Spinal cord (tissue), 9 donors: ENCODE measurements at regions not wholly inside any gene's neighbourhood (a gene's known extent, or its start where the extent isn't known, plus 50 kb on each side); places are given as distances from the start of the nearest gene placed in this dataset.

ENCODE experiments used
- DNase-seq, 6 donors: peaks; one replicate each; pipeline versions ENCODE4 v3.0.0 to v3.0.0-alpha.2; 2013 to 2015; ENCODE audit warnings: low spot score in 6 of 6, low read depth in 4 of 6
- H3K27ac ChIP-seq: one replicate; pipeline ENCODE4 v1.5.1; 2013; ENCODE audit warnings: low read depth, low read length, control low read depth
- H3K27me3 ChIP-seq: one replicate; pipeline ENCODE4 v1.6.1; 2013; ENCODE audit warnings: low read length; ENCODE audit not compliant: control insufficient read depth, insufficient read depth
- H3K36me3 ChIP-seq: one replicate; pipeline ENCODE4 v1.6.1; 2013; ENCODE audit warnings: low read length; ENCODE audit not compliant: control insufficient read depth, insufficient read depth
- H3K4me1 ChIP-seq: one replicate; pipeline ENCODE4 v1.6.1; 2013; ENCODE audit warnings: low read length; ENCODE audit not compliant: control insufficient read depth, insufficient read depth
- H3K4me3 ChIP-seq: one replicate; pipeline ENCODE4 v1.5.1; 2013; ENCODE audit warnings: low read depth, low read length, control low read depth
- H3K9me3 ChIP-seq: one replicate; pipeline ENCODE4 v1.6.1; 2013; ENCODE audit warnings: low read length; ENCODE audit not compliant: control insufficient read depth, insufficient read depth
- WGBS: methylation state at CpG from one replicate; pipeline ENCODE4 v1.1.5; 2013; ENCODE audit warnings: missing lambda C conversion rate; ENCODE audit not compliant: insufficient coverage; 5-methylcytosine and 5-hydroxymethylcytosine counted together
- donor health status: healthy.

DNA sequence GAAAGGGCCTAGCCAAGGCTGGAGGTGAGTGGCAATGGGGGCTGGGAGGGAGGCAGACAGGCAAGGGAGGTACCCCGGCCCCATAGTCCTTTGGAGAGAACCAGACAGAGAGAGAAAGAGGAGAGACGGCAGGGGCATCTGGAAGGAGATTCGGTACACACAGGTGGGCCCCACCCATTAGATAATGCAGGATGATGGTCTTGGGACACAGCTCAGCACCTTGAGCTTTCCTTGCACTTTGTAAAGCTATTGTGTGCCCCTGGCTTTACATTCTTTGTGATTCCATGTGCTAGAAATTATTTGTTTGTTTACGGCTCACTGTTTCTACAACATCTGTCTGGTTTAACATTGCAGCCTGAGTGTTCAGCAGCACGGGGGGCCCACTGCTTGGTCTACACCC lies 83.1 kb downstream of the CTAGE1 start:
- no peak overlapping the region for H3K27ac ChIP-seq
- no peaks in the 10 kb centered on the region for H3K36me3 ChIP-seq
- no peaks in the 10 kb centered on the region for H3K9me3 ChIP-seq
- H3K4me3 ChIP-seq, result no peak overlapping the region
- DNase-seq, result no peak
- H3K27me3 ChIP-seq, result no peaks in the 10 kb centered on the region
- no peaks in the 10 kb centered on the region for H3K4me1 ChIP-seq
- WGBS, result 81% methylated on average over 4 of the region's 5 CpGs

DNA sequence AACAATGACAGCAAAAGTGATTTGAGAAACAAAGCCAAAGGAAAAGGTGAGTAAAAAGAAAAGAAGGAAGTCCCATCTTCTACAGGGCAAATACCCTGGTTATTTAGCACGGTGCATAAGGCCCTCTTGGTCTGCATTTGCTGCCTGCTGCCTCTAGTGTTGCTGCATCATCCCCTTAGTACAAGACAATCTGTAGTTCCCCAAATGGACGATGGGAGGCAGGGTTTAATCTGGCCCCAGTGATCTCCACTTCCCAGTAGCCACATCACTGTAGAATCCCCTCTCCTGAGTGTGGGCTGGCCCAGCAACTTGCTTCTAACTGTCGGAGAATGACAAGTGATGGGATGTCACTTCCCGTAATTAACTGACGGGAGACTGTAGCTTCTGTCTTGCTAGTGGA lies 85.1 kb downstream of the CTAGE1 start:
- Histone ChIP-seq H3K4me3 (no peak overlapping the region), H3K36me3 (no peaks in the 10 kb centered on the region), H3K4me1 (no peaks in the 10 kb centered on the region), H3K9me3 (no peaks in the 10 kb centered on the region), H3K27me3 (no peaks in the 10 kb centered on the region), H3K27ac (no peak overlapping the region)
- 64% methylated on average over 3 of the region's 5 CpGs for WGBS
- no peak for DNase-seq

DNA sequence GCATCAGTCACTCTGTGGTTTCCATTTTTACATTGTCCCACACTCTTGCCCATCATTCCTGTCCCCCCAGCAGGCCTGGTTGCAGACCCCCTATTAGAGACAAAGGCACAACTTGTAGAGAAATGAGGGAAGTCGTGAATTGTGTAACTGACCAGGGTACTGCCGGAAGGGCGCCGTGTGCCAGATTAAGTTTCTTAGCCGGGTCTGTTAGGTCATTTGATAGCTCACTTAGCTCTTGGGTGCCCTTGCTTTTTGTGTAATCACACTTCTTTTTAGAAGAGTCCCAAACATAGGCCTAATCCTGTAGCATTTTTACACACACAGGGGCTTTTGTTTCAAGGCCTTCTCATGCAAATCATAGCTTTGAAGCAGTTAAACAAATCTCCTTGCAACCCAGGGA lies 87.2 kb downstream of the CTAGE1 start:
- no peaks in the 10 kb centered on the region for H3K9me3 ChIP-seq
- no peaks in the 10 kb centered on the region for H3K36me3 ChIP-seq
- H3K27me3 ChIP-seq, result no peaks in the 10 kb centered on the region
- H3K4me3 ChIP-seq, result no peak overlapping the region
- H3K27ac ChIP-seq, result no peak overlapping the region
- H3K4me1 ChIP-seq, result no peaks in the 10 kb centered on the region
- 67% methylated on average over 1 of the region's 5 CpGs for WGBS
- DNase-seq, result no peak

DNA sequence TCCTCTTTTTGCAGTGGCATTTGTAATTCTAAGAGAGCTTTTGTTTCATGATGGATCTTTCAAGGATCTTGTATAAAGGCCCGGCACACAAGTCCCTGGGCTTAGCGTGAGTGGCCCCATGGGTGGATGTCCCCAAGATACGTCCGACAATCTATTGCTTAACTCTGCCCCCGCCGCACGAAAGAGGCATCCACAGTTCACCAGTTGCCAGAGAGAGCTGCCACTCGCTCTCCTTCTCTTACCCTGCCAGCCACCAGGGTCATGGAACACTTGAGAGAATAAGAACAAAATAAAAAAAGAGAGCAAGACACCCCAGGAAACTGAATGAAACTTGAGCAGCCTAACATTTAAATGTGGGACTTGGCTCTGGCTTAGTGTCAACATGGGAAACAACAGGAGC lies 92.3 kb downstream of the CTAGE1 start:
- Histone ChIP-seq H3K27me3 (peaks cover 6% of the 10 kb centered on the region), H3K36me3 (no peaks in the 10 kb centered on the region), H3K27ac (no peak overlapping the region), H3K9me3 (no peaks in the 10 kb centered on the region), H3K4me3 (no peak overlapping the region), H3K4me1 (peaks cover 13% of the 10 kb centered on the region)
- peak in 1 of 6 donors; percentile 39 for DNase-seq
- 47% methylated on average over 2 of the region's 8 CpGs for WGBS

DNA sequence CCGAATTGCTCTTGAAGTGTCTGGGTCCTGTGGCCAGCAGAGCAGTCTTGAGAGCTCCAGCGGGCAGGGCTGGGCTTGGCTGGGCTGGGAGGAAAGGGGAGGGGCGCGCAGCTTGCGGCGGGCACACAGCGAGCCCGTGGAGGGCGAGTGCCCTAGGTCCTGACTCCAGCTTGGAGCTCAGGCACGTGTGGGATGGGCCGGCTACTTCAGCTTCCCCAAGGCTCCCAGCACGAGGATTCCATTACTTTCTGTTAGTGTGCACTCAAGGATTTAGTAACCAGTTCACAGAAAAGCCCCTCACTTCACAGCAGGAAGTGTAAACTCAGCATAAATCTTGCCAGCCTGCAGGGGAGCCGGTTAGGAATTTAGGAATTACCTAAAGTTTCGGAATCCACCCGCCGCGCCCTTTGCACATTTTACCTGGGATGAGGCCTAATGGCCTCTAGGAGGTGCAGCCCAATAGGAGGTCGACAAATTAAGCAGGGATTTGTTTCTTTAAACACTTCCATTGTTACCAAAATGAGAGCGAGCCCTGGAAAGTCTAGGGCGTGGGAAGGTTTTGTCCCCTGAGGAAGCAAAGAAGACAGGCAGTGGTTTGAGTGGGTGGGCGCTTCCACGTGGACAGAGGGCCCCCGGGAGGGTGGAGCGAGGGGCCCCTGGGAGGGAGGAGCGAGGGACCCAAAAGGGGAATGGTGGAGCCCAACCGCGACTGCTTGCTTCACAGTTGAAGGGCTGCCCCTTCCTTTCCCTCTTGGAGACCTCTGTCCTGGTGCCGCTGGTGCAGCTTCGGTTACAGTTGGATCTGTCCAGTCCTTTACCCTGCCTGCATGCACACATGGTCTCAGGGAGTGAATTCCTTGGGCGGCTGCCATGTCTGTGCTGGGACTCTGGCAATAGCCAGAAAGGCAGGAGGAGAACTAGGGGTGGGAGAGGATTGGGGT lies 93.3 kb downstream of the CTAGE1 start:
- peak in 2 of 6 donors; percentile 24 to 47 for DNase-seq
- H3K4me3 ChIP-seq, result peak overlapping the region; percentile 19
- no peaks in the 10 kb centered on the region for H3K36me3 ChIP-seq
- peaks cover 13% of the 10 kb centered on the region for H3K4me1 ChIP-seq
- no peak overlapping the region for H3K27ac ChIP-seq
- H3K9me3 ChIP-seq, result no peaks in the 10 kb centered on the region
- 9% methylated on average over 25 of the region's 30 CpGs for WGBS
- H3K27me3 ChIP-seq, result peaks cover 6% of the 10 kb centered on the region

DNA sequence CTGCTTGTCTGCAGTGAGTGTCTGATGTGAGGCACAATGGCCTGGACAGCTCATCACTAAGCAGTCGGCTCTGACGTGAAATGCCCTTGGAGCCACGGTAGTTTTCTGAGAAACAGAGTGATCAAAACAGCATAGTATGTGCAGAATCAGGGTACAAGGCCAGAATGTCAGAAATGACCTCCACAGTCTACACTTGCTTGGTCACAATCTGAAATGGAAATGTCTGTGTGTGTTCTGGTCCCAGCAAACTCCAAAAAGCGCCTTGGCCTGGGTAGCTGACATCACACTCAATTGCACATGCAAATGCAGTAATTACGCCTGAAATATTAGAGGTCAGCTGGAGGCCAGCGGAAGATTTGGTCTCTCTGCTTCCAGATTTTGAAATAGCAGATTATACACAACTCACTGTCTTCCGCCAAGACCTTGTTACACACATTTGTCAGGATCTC lies 95.4 kb downstream of the CTAGE1 start:
- H3K9me3 ChIP-seq, result no peaks in the 10 kb centered on the region
- H3K27me3 ChIP-seq, result peaks cover 6% of the 10 kb centered on the region
- 87% methylated on average over 4 of the region's 7 CpGs for WGBS
- no peak overlapping the region for H3K27ac ChIP-seq
- no peak for DNase-seq
- no peak overlapping the region for H3K4me3 ChIP-seq
- no peaks in the 10 kb centered on the region for H3K36me3 ChIP-seq
- H3K4me1 ChIP-seq, result peaks cover 13% of the 10 kb centered on the region

DNA sequence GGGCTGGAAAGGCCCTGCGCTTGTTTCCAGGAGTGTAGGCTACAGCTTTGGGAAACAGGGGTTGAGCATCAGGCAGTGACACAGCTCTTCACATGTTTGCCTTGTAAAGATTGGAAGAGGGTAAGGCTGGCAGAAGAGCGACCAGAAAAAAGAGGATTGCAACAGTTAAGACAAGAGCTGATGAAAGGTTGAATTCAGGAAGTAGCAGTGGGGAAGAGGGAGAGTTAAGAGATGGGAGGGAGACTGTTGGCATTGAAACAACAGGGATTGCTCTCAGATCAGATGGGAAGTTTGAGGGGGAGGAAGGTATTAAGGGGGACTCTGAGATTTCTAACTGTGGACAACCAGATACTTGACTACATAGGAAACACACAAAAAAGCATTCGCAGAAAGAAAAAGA lies 96.9 kb downstream of the CTAGE1 start:
- Histone ChIP-seq H3K36me3 (no peaks in the 10 kb centered on the region), H3K9me3 (no peaks in the 10 kb centered on the region), H3K4me1 (peaks cover 13% of the 10 kb centered on the region), H3K27me3 (peaks cover 6% of the 10 kb centered on the region), H3K27ac (no peak overlapping the region), H3K4me3 (no peak overlapping the region)
- DNase-seq, result no peak
- WGBS, result 80% methylated on average over 3 of the region's 3 CpGs

DNA sequence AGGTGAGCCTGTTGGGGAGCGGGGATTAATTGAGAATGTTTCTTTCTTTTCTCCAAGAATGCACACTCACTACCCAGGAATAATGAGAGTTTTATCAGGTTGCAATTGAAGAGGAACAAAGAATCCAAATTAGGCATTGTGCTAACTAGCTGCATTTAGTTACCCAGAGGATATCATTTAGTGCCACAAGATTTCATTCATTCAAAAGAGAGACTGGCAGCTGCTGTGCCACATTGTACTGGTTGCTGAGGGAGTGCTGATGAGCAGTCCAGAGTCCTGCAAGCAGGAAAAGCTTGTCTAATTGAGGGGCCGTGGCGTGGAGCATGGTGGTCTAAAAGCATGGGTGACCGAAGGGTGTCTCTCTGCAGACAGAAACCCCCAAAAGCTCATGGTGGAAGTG lies 97.6 kb downstream of the CTAGE1 start:
- H3K27ac ChIP-seq, result no peak overlapping the region
- no peaks in the 10 kb centered on the region for H3K9me3 ChIP-seq
- H3K27me3 ChIP-seq, result peaks cover 6% of the 10 kb centered on the region
- H3K4me1 ChIP-seq, result peaks cover 13% of the 10 kb centered on the region
- DNase-seq, result peak in 1 of 6 donors; percentile 45
- 51% methylated on average over 3 of the region's 4 CpGs for WGBS
- H3K4me3 ChIP-seq, result no peak overlapping the region
- no peaks in the 10 kb centered on the region for H3K36me3 ChIP-seq

DNA sequence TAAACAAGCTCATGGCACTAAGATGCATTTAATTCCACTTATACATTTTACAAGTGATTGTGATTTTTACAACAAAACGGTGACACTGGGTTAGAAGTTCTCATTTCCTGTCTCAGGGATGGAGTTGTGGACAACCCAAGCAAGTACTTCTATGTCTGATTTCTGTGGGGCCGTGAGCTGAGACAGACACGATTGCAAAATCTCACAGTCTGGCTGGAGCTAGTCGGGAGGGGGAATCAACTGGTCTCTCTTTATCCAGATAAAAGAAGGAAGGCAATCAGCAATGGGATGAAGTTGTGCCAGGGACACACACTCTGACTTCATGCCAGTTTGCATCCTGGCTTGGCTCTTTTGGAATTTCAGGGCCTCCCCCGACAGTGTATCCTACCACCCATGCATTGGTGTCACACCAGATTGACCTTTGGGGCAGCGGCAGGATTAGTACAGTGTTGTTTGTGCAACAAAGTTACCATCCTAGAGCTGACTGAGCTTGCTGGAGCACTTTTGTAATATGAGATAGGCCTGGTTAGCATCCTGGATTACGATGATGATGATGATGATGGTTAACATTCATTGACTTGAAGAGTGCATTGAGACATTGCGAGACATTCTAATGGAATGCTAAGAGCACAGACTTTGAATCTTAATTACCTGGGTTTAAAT lies 98.8 kb downstream of the CTAGE1 start:
- WGBS, result 67% methylated on average over 4 of the region's 8 CpGs
- no peaks in the 10 kb centered on the region for H3K9me3 ChIP-seq
- no peaks in the 10 kb centered on the region for H3K27me3 ChIP-seq
- H3K27ac ChIP-seq, result no peak overlapping the region
- no peaks in the 10 kb centered on the region for H3K4me1 ChIP-seq
- H3K36me3 ChIP-seq, result no peaks in the 10 kb centered on the region
- DNase-seq, result no peak
- H3K4me3 ChIP-seq, result no peak overlapping the region

DNA sequence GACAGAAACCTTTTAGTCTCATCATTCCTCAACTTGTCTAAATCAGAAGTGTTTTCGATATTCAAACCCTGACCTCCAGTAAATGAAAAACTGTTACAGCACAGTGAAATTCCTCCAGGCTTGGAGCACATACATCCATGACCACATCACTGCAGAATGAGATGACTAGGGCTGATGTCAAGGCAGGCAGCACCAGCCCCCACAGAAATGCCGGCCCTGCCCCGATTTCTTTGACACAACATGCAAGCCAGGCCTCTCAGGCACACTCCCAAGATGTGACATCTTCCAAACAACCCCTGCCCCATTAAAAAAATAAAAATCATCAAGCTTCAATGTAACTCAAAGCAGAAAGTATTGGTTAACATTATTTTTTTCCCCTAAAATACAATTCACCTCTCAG lies 103.3 kb downstream of the CTAGE1 start:
- WGBS, result 50% methylated on average over 2 of the region's 3 CpGs
- Histone ChIP-seq H3K27ac (no peak overlapping the region), H3K9me3 (no peaks in the 10 kb centered on the region), H3K27me3 (no peaks in the 10 kb centered on the region), H3K36me3 (no peaks in the 10 kb centered on the region), H3K4me3 (no peak overlapping the region), H3K4me1 (no peaks in the 10 kb centered on the region)
- no peak for DNase-seq
